Nucleus accumbens (tissue), 56 donors: ENCODE measurements at regions not wholly inside any gene's neighbourhood (a gene's known extent, or its start where the extent isn't known, plus 50 kb on each side); places are given as distances from the start of the nearest gene placed in this dataset.

Source experiments
- DNase-seq, 56 donors: peaks; one replicate each; lab custom pipeline; 2025; lab: John Stamatoyannopoulos, UW

GRCh38 chr21:29436650-29437049, 137.9 kb downstream of the BACH1 start:
- no peak for DNase-seq

DNA sequence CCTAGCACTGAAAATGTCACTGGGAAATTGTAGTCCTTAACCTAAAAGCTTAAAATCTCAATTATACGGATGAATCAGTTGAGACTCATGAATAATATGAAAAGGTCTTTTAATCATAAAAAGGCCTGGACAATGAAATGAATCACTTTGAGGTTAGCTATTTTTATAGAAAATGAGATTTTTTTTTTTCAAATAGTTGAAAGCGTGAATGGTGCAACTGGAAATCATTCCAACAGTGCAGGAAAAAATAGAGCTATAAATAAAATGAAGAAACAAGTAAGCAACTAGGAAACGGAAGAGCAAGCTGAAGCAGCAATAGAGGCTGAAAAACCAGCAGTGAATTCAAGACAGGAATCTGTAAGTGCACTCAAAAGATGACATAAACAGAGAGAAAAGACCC, 142.9 kb downstream of the BACH1 start:
- no peak for DNase-seq

DNA sequence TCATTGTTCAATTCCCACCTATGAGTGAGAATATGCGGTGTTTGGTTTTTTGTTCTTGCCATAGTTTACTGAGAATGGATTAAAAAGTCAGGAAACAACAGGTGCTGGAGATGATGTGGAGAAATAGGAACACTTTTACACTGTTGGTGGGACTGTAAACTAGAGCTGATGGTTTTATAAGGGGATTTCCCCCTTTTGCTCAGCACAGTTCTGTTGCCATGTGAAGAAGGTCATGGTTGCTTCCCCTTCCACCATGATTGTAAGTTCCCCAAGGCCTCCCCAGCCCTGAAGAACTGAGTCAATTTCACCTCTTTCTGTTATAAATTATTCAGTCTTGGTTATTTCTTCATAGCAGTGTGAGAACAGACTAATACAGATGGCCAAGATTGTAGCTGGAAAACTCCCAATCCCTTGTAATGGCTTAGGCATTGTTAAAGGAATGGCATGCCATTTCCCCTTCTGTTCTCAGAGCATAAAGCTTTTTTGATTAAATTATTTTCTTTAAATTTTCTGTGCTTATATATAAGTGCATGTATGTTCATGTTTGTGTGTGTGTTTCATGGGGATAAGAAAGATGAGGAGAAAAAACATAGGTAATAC, 144.8 kb downstream of the BACH1 start:
- DNase-seq = no peak

- DNase-seq = no peak
These were observed 150.0 kb downstream of the BACH1 start for GRCh38 chr21:29448766-29449165.

GRCh38 chr21:29449306-29449950, 150.7 kb downstream of the BACH1 start:
- DNase-seq = no peak

DNA sequence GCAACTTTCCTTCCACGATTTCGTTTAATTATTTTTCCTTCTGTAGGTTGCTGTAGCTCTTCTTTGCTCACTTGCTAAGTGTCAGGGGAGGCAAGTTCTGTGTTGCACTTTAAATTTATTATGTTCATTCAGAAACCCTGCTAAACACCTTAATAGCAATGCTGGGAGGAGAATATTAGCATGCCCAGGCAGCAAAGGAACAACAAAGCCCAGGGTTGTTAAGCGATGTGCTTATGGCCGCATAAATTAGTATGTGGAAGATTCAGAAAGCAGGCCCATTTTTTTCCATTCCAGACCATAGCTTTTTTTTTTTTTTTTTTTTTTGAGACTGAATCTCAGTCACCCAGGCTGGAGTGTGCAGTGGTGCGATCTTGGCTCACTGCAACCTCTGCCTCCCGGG, 151.3 kb downstream of the BACH1 start:
- no peak for DNase-seq

DNA sequence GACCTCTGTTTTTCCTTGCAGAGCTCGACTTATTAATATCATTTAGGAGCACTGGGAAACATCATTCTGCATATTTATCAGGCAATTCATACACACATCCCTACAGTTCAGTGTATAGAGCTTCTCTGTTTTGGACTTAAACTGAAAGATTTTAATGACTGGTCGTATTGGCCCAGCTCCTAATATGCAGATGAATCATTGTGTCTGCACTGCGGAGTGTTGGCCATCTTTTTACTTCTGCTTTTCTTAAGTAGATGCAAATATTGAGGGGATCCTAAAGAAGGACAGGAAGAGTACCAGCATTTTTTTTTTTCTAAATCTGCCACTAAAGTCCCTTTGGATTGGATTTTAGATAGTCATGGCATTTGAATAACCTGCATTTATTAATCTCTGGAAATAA, 154.8 kb downstream of the BACH1 start:
- no peak for DNase-seq

GRCh38 chr21:29454179-29454578, 155.5 kb downstream of the BACH1 start:
- no peak for DNase-seq

DNA sequence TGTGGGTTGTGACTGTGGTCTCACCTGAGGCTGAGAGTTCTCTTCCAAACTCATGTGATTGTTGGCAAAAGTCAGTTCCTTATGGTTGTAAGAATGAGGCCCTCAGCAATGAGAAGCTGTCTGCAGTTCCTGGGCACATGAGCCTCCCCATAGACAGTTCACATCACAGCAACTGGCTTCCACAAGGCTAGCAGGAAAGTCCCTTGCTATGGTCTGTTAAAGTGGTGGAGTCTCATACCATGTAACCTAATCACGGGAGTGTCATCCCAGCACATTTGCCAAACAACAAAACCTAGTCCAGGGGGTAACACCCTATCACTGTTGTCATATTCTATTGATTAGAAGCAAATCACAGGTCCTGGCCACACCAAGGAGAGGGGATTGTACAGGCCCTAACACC, 163.8 kb downstream of the BACH1 start:
- no peak for DNase-seq

- no peak for DNase-seq
These were observed 166.8 kb downstream of the BACH1 start for GRCh38 chr21:29465546-29465945.

DNA sequence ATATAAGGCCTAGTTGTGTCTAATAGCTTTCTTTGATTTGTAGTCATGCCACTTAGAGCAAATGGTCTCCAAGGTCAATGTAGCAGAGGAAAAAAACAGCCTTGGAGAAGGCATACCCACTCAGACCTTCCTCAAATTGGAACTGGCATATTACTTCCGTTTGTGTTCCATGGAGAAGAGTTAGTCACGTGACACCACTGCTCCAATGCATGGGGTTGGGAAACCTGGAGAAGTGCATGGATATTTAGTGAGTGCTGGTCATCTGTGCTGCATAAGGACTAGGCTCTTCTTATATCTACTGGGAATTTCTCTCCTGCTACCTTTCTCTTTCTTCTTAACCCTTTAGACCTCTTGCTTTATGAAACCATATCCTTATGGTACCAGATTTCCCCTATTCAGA, 167.8 kb downstream of the BACH1 start:
- DNase-seq = no peak

GRCh38 chr21:29470397-29470796, 171.7 kb downstream of the BACH1 start:
- no peak for DNase-seq

DNA sequence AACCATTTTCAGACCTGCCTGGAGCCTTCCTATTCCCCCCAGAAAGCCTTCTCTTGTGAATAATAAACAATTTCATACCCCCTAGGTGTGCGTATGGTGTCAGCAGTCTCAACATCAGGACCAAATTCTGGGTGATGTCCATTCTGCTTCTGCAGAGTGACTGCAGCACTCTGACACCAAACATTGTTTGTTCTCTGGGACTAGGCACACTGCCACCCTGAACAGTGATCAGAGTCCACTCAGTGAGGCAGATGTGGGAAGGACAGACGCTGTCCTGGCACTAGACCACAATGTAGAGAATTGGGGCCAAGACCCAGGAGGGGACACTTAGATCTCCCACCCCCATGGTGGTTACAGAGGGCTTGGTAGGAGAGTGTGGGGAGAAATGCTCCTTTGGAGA, 175.1 kb downstream of the BACH1 start:
- peak in 2 of 56 donors; percentile 5 to 13 for DNase-seq

GRCh38 chr21:29475329-29475728, 176.6 kb downstream of the BACH1 start:
- DNase-seq = no peak

- DNase-seq = no peak
These were observed 178.6 kb downstream of the BACH1 start for GRCh38 chr21:29477347-29477746.

DNA sequence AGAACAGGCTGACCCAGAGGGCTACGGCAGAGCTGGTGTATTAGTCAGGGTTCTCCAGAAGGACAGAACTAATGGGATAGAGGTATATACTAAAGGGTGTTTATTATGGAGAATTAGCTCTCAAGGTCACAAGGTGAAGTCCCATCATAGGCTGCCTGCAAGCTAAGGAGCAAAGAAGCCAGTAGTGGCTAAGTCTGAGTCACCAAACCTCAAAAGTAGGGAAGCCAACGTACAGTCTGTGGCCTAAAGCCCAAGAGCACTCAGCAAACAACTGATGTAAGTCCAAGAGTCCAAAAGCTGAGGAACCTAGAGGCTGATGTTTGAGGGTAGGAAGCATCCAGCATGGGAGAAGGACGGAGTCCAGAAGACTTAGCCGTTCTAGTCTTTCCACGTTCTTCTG, 179.2 kb downstream of the BACH1 start:
- DNase-seq = no peak

GRCh38 chr21:29481081-29481480, 182.4 kb downstream of the BACH1 start:
- no peak for DNase-seq

- DNase-seq = no peak
These were observed 182.9 kb downstream of the BACH1 start for GRCh38 chr21:29481641-29482040.

DNA sequence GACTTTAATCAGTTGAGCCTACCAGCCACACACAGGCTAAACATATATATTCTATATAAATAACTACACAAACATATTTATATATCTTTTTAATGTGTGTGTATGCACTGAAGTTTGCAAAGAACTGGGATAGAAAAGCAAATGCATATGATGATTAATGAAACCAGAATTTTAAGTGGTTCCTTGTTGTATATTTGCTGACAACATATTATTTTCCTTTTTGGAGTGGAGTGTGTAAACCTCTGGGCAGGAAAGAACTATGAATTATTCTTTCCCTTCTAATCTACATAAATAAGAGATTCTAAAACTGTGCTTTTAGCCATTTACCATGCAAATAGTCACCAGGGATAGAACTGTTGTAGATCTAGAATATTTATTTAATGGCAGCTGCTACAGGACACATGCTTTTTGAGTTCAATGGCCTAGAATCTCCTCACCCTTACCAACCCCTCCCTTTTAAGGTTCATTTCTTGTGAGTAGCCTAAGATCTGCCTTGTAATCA, 187.6 kb downstream of the BACH1 start:
- DNase-seq = no peak
